Mucosa of rectum (tissue), 2 donors: ENCODE measurements at regions not wholly inside any gene's neighbourhood (a gene's known extent, or its start where the extent isn't known, plus 50 kb on each side); places are given as distances from the start of the nearest gene placed in this dataset.

Experiments
- H3K27ac ChIP-seq, 2 donors: one replicate each; pipeline ENCODE4 v1.7.0; 2013; ENCODE audit warnings: inconsistent platforms in 2 of 2, low read depth in 2 of 2, low read length in 2 of 2
- H3K27me3 ChIP-seq, 2 donors: one replicate each; pipeline ENCODE4 v1.7.0; 2013; ENCODE audit warnings: low read length in 2 of 2; ENCODE audit not compliant: control insufficient read depth in 2 of 2, insufficient read depth in 2 of 2
- H3K36me3 ChIP-seq, 2 donors: one replicate each; pipeline ENCODE4 v1.7.0; 2013; ENCODE audit warnings: low read length in 2 of 2; ENCODE audit not compliant: control insufficient read depth in 2 of 2, insufficient read depth in 2 of 2
- H3K4me1 ChIP-seq, 2 donors: one replicate each; pipeline ENCODE4 v1.7.0; 2013; ENCODE audit warnings: low read length in 2 of 2, mild to moderate bottlenecking in 1 of 2; ENCODE audit not compliant: control insufficient read depth in 2 of 2, insufficient read depth in 2 of 2
- H3K4me3 ChIP-seq, 2 donors: one replicate each; pipeline ENCODE4 v1.7.0; 2013; ENCODE audit warnings: low read length in 2 of 2
- H3K9ac ChIP-seq, 2 donors: one replicate each; pipeline ENCODE4 v1.7.0; 2013; ENCODE audit warnings: low read length in 2 of 2, low read depth in 1 of 2, mild to moderate bottlenecking in 1 of 2
- H3K9me3 ChIP-seq, 2 donors: one replicate each; pipeline ENCODE4 v1.7.0; 2013; ENCODE audit warnings: low read length in 2 of 2; ENCODE audit not compliant: control insufficient read depth in 2 of 2
- donor health status: healthy.
- donor health status: Normal muscosa, but diverticular disease.

GRCh38 chr20:60934724-60935123, 317.3 kb upstream of the CDH4 start:
- no peak overlapping the region for H3K9ac ChIP-seq
- H3K4me1 ChIP-seq, result no peaks in the 10 kb centered on the region
- H3K4me3 ChIP-seq, result no peak overlapping the region
- H3K27ac ChIP-seq, result no peak overlapping the region
- H3K9me3 ChIP-seq, result no peaks in the 10 kb centered on the region
- no peaks in the 10 kb centered on the region for H3K27me3 ChIP-seq
- H3K36me3 ChIP-seq, result no peaks in the 10 kb centered on the region

- H3K27ac ChIP-seq, result no peak overlapping the region
- H3K4me1 ChIP-seq, result no peaks in the 10 kb centered on the region
- no peak overlapping the region for H3K9ac ChIP-seq
- H3K4me3 ChIP-seq, result no peak overlapping the region
- no peaks in the 10 kb centered on the region for H3K9me3 ChIP-seq
- H3K36me3 ChIP-seq, result no peaks in the 10 kb centered on the region
- H3K27me3 ChIP-seq, result no peaks in the 10 kb centered on the region
Observed at GRCh38 chr20:60935971-60936370, 316.1 kb upstream of the CDH4 start.

GRCh38 chr20:60937585-60937984, 314.5 kb upstream of the CDH4 start:
- no peak overlapping the region for H3K9ac ChIP-seq
- H3K4me1 ChIP-seq, result no peaks in the 10 kb centered on the region
- H3K4me3 ChIP-seq, result no peak overlapping the region
- H3K27me3 ChIP-seq, result no peaks in the 10 kb centered on the region
- H3K36me3 ChIP-seq, result no peaks in the 10 kb centered on the region
- no peak overlapping the region for H3K27ac ChIP-seq
- H3K9me3 ChIP-seq, result no peaks in the 10 kb centered on the region

- Histone ChIP-seq H3K9me3 (no peaks in the 10 kb centered on the region), H3K4me3 (no peak overlapping the region), H3K9ac (no peak overlapping the region), H3K4me1 (no peaks in the 10 kb centered on the region), H3K27ac (no peak overlapping the region), H3K36me3 (no peaks in the 10 kb centered on the region), H3K27me3 (no peaks in the 10 kb centered on the region)
Observed at GRCh38 chr20:60941379-60941778, 310.7 kb upstream of the CDH4 start.

- Histone ChIP-seq H3K4me1 (no peaks in the 10 kb centered on the region), H3K9me3 (peaks cover 0 to 7% of the 10 kb centered on the region in 2 donors), H3K9ac (no peak overlapping the region)
Observed at GRCh38 chr20:60947819-60948218, 304.2 kb upstream of the CDH4 start.

GRCh38 chr20:60948224-60948623, 303.8 kb upstream of the CDH4 start:
- Histone ChIP-seq H3K4me1 (no peaks in the 10 kb centered on the region), H3K4me3 (no peak overlapping the region), H3K9me3 (peaks cover 0 to 7% of the 10 kb centered on the region in 2 donors), H3K9ac (no peak overlapping the region), H3K27me3 (no peaks in the 10 kb centered on the region), H3K27ac (no peak overlapping the region), H3K36me3 (no peaks in the 10 kb centered on the region)

More at GRCh38 chr20:60947819-60948218, 304.2 kb upstream of the CDH4 start:
- Histone ChIP-seq H3K4me3 (no peak overlapping the region), H3K36me3 (no peaks in the 10 kb centered on the region), H3K27ac (no peak overlapping the region), H3K27me3 (no peaks in the 10 kb centered on the region)

GRCh38 chr20:60950561-60950960, 301.5 kb upstream of the CDH4 start:
- H3K9me3 ChIP-seq, result peaks cover 0 to 7% of the 10 kb centered on the region in 2 donors
- H3K9ac ChIP-seq, result no peak overlapping the region
- no peaks in the 10 kb centered on the region for H3K36me3 ChIP-seq
- H3K27ac ChIP-seq, result no peak overlapping the region
- H3K4me1 ChIP-seq, result no peaks in the 10 kb centered on the region
- no peaks in the 10 kb centered on the region for H3K27me3 ChIP-seq
- no peak overlapping the region for H3K4me3 ChIP-seq

- H3K9me3 ChIP-seq, result peaks cover 0 to 7% of the 10 kb centered on the region in 2 donors
- no peak overlapping the region for H3K4me3 ChIP-seq
- H3K36me3 ChIP-seq, result no peaks in the 10 kb centered on the region
- H3K27ac ChIP-seq, result no peak overlapping the region
- H3K4me1 ChIP-seq, result no peaks in the 10 kb centered on the region
- no peaks in the 10 kb centered on the region for H3K27me3 ChIP-seq
- no peak overlapping the region for H3K9ac ChIP-seq
Observed at GRCh38 chr20:60950974-60951373, 301.1 kb upstream of the CDH4 start.

GRCh38 chr20:60952861-60953260, 299.2 kb upstream of the CDH4 start:
- Histone ChIP-seq H3K4me3 (no peak overlapping the region), H3K27me3 (no peaks in the 10 kb centered on the region)

GRCh38 chr20:60953321-60953720, 298.7 kb upstream of the CDH4 start:
- no peaks in the 10 kb centered on the region for H3K4me1 ChIP-seq
- H3K4me3 ChIP-seq, result no peak overlapping the region

More at GRCh38 chr20:60952861-60953260, 299.2 kb upstream of the CDH4 start:
- H3K27ac ChIP-seq, result no peak overlapping the region
- no peaks in the 10 kb centered on the region for H3K36me3 ChIP-seq
- peaks cover 0 to 4% of the 10 kb centered on the region in 2 donors for H3K9me3 ChIP-seq
- H3K9ac ChIP-seq, result no peak overlapping the region
- no peaks in the 10 kb centered on the region for H3K4me1 ChIP-seq

GRCh38 chr20:60955706-60956105, 296.4 kb upstream of the CDH4 start:
- no peak overlapping the region for H3K27ac ChIP-seq
- H3K4me1 ChIP-seq, result no peaks in the 10 kb centered on the region
- H3K9me3 ChIP-seq, result peaks cover 0 to 8% of the 10 kb centered on the region in 2 donors
- no peaks in the 10 kb centered on the region for H3K36me3 ChIP-seq
- no peak overlapping the region for H3K9ac ChIP-seq
- no peak overlapping the region for H3K4me3 ChIP-seq
- no peaks in the 10 kb centered on the region for H3K27me3 ChIP-seq

More at GRCh38 chr20:60953321-60953720, 298.7 kb upstream of the CDH4 start:
- Histone ChIP-seq H3K36me3 (no peaks in the 10 kb centered on the region), H3K27me3 (no peaks in the 10 kb centered on the region), H3K9me3 (peaks cover 0 to 3% of the 10 kb centered on the region in 2 donors), H3K9ac (no peak overlapping the region), H3K27ac (no peak overlapping the region)
